Aorta (tissue), 5 donors: ENCODE measurements at regions not wholly inside any gene's neighbourhood (a gene's known extent, or its start where the extent isn't known, plus 50 kb on each side); places are given as distances from the start of the nearest gene placed in this dataset.
A peak's percentile ranks its signal among the peaks of the same experiment; 100 is the strongest.
"Not testable (repeated sequence)": the region's sequence is repeated elsewhere in the genome, so short reads cannot be mapped to it uniquely, and the experiment has no call there.

Experiments
- ATAC-seq: fragments of 200-7000 bp; cut with Tn5 transposase; one replicate; pipeline ENCODE4 v1.9.1; 2022; ENCODE audit warnings: moderate library complexity; ENCODE audit not compliant: low FRiP score
- DNase-seq, 2 donors: peaks; one replicate each; pipeline ENCODE4 v3.0.0-alpha.2; 2020
- H3K27ac ChIP-seq, 2 donors: one replicate each; pipeline ENCODE4 v1.5.1; 2013; ENCODE audit warnings: low read length in 2 of 2, mild to moderate bottlenecking in 2 of 2, moderate library complexity in 2 of 2, control low read depth in 1 of 2, inconsistent platforms in 1 of 2, low read depth in 1 of 2
- H3K27me3 ChIP-seq, 2 donors: one replicate each; pipeline ENCODE4 v1.6.1; 2013; ENCODE audit warnings: control low read depth in 1 of 2, low read length in 1 of 2, mild to moderate bottlenecking in 1 of 2, moderate library complexity in 1 of 2; ENCODE audit not compliant: insufficient read depth in 2 of 2, control insufficient read depth in 1 of 2
- H3K36me3 ChIP-seq, 2 donors: one replicate each; pipeline ENCODE4 v1.6.1; 2013; ENCODE audit warnings: control low read depth in 1 of 2, low read length in 1 of 2, mild to moderate bottlenecking in 1 of 2; ENCODE audit not compliant: insufficient read depth in 2 of 2, control insufficient read depth in 1 of 2
- H3K4me1 ChIP-seq, 2 donors: one replicate each; pipeline ENCODE4 v1.6.1; 2013; ENCODE audit warnings: low read length in 2 of 2, control low read depth in 1 of 2, mild to moderate bottlenecking in 1 of 2, moderate library complexity in 1 of 2; ENCODE audit not compliant: insufficient read depth in 2 of 2, control insufficient read depth in 1 of 2
- H3K4me3 ChIP-seq, 2 donors: one replicate each; pipeline ENCODE4 v1.5.1; 2013; ENCODE audit warnings: low read length in 2 of 2, control low read depth in 1 of 2, mild to moderate bottlenecking in 1 of 2
- H3K9me3 ChIP-seq: one replicate; pipeline ENCODE4 v1.6.1; 2013; ENCODE audit warnings: mild to moderate bottlenecking, low read length; ENCODE audit not compliant: control insufficient read depth
- WGBS, 2 donors: extraction: QIAGEN DNeasy Blood & Tissue Kit; methylation state at CpG; one replicate each; pipeline ENCODE4 v1.1.7; 2013; 5-methylcytosine and 5-hydroxymethylcytosine counted together
- intact Hi-C, 2 donors: fragments of 100-400 bp; cut with DNase I; formaldehyde crosslinking; loops; one replicate each; pipeline versions ENCODE4 v1.14.2 to v1.15.0; 2022
- donor health status: healthy with polysubstance abuse.
- donor health status: Bipolar disorder and iron deficiency.
- donor health status: DM: no; HTN: no; CAD: no.
- donor health status: DM: no; HTN: no; CAD: no.
- donor health status: DM: yes; HTN: yes; CAD: no.

DNA sequence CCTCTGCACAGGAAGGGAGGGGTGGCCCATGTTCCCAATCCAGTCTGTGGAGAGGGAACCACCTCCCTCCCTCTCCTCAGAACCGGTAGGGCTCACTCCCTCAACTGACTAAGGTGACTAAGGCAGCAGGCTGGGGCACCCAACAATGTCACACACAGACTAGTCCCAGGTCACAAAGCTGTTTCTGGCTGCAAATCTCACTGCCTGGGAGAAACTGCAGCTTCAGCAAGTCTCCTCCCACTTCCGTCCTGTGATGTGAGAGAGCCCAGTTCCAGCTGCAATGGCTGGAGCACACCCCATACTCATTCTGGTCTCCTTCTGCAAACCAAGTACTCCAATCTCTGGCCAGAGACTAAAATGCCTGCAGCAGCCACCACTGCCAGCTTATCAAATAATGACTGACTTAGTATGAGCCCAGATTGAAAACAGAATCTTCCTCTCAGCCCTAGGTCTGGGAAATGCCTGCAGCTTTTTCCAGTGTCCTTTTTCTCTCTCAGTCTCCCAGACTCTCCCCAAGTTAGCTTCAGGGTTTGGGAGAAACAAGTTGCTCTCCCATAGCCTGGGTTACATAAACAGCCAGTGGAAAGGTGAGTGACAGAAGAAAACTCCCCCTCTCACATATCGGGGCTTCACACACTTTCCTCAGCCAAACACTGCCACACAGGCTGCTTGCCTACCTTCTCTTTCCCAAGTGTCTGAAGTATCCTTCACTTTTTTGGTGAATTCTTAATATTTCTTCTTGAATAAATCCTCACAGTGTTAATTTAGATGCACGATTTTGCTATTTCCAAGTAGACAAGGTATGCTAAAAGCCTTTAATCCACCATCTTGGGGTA, 247.4 kb upstream of the RASA1 start:
- Histone ChIP-seq H3K4me3 (no peak overlapping the region), H3K27me3 (no peaks in the 10 kb centered on the region), H3K27ac (peak overlapping the region in 1 of 2 donors; percentile 51), H3K9me3 (no peaks in the 10 kb centered on the region), H3K36me3 (no peaks in the 10 kb centered on the region), H3K4me1 (peaks cover 0 to 2% of the 10 kb centered on the region in 2 donors)
- DNase-seq (peak; percentile 69 to 80), ATAC-seq (peak; percentile 78)
- intact Hi-C loops = no loop called here
- 14 to 15% methylated on average over 4 of the region's 4 CpGs for WGBS, 2 donors

DNA sequence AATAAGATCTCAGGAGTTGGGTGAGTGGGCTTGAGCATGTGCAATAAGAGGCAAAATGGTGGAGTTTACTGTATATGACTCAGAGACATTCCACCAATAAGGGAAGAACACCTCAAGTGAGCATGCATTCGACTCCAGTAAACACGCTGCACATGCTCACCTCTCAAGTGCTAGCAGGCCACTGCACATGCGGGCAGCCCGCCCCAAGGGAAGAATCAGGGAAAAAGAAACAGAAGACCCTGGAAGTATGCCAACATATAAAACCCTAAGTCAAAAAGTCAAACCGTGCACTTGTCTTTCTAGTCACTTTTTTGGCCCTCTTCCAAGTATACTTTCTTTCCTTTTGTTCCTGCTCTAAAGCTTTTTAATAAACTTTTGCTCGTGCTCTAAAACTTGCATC, 245.3 kb upstream of the RASA1 start:
- WGBS, 2 donors = 50 to 55% methylated on average over 6 of the region's 6 CpGs
- DNase-seq = no peak
- no peak overlapping the region for H3K4me3 ChIP-seq
- no peaks in the 10 kb centered on the region for H3K36me3 ChIP-seq
- no peaks in the 10 kb centered on the region for H3K9me3 ChIP-seq
- no peaks in the 10 kb centered on the region for H3K27me3 ChIP-seq
- ATAC-seq = no peak
- intact Hi-C loops = no loop called here
- peaks cover 0 to 2% of the 10 kb centered on the region in 2 donors for H3K4me1 ChIP-seq
- H3K27ac ChIP-seq = no peak overlapping the region

DNA sequence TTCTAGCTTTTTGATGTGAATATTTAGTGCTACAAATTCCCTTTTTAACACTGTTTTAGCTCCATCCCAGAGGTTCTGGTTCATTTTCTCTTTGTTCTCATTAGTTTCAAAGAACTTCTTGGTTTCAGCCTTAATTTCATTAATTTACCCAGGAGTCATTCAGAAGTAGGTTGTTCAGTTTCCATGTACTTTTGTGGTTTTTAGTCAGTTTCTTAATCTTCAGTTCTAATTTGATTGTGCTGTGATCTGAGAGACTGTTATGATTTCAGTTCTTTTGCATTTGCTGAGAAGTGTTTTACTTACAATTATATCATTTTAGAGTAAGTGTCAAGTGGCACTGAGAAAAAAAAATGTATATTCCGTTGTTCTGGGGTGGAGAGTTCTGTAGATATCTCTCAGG, 240.1 kb upstream of the RASA1 start:
- intact Hi-C loops = no loop called here
- no peaks in the 10 kb centered on the region for H3K4me1 ChIP-seq
- H3K36me3 ChIP-seq = no peaks in the 10 kb centered on the region
- WGBS, 2 donors = 69 to 78% methylated on average over 1 of the region's 1 CpG
- ATAC-seq (no peak), DNase-seq (no peak)
- H3K4me3 ChIP-seq = no peak overlapping the region
- H3K27me3 ChIP-seq = no peaks in the 10 kb centered on the region
- H3K27ac ChIP-seq = no peak overlapping the region
- peaks cover 3% of the 10 kb centered on the region for H3K9me3 ChIP-seq

GRCh38 chr5:87029951-87030350, 237.7 kb upstream of the RASA1 start:
- intact Hi-C loops = no loop called here
- WGBS, 2 donors = 84% methylated on average over 7 of the region's 7 CpGs
- H3K4me3 ChIP-seq = no peak overlapping the region

GRCh38 chr5:87030699-87031098, 237.0 kb upstream of the RASA1 start:
- no peak for DNase-seq
- intact Hi-C loops = no loop called here
- WGBS, 2 donors = 54 to 73% methylated on average over 7 of the region's 7 CpGs
- H3K4me1 ChIP-seq = no peaks in the 10 kb centered on the region
- peaks cover 3% of the 10 kb centered on the region for H3K9me3 ChIP-seq
- H3K27me3 ChIP-seq = no peaks in the 10 kb centered on the region
- H3K4me3 ChIP-seq = no peak overlapping the region
- no peak overlapping the region for H3K27ac ChIP-seq
- no peaks in the 10 kb centered on the region for H3K36me3 ChIP-seq
- no peak for ATAC-seq

More at GRCh38 chr5:87029951-87030350, 237.7 kb upstream of the RASA1 start:
- no peaks in the 10 kb centered on the region for H3K4me1 ChIP-seq
- H3K36me3 ChIP-seq = no peaks in the 10 kb centered on the region
- peaks cover 3% of the 10 kb centered on the region for H3K9me3 ChIP-seq
- H3K27me3 ChIP-seq = no peaks in the 10 kb centered on the region
- DNase-seq (no peak), ATAC-seq (no peak)
- no peak overlapping the region for H3K27ac ChIP-seq

DNA sequence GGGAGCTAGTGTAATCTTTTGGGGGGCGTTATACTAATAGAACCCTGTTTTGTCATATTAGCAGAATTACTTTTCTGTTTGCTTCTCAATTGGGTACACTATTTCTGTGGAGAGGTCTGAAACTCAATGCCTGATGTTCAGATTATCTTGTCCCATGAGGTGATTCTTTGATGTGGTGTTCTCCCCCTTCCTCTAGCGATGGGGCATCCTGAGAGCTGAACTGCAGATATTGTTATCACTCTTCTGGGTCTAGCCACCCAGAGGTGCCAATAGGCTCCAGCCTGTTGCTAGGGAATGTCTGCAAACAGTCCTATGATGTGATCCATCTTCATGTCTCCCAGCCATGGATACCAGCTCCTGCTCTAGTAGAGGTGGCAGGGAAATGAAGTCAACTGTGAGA, 233.1 kb upstream of the RASA1 start:
- Histone ChIP-seq H3K27me3 (no peaks in the 10 kb centered on the region), H3K9me3 (peaks cover 3% of the 10 kb centered on the region), H3K4me1 (no peaks in the 10 kb centered on the region), H3K4me3 (no peak overlapping the region), H3K36me3 (no peaks in the 10 kb centered on the region), H3K27ac (no peak overlapping the region)
- intact Hi-C loops = no loop called here
- ATAC-seq (no peak), DNase-seq (no peak)
- 72 to 86% methylated on average over 2 of the region's 2 CpGs for WGBS, 2 donors

GRCh38 chr5:87042554-87042953, 225.1 kb upstream of the RASA1 start:
- 76 to 84% methylated on average over 7 of the region's 7 CpGs for WGBS, 2 donors
- no peaks in the 10 kb centered on the region for H3K9me3 ChIP-seq
- no peaks in the 10 kb centered on the region for H3K27me3 ChIP-seq
- no peak overlapping the region for H3K4me3 ChIP-seq
- peaks cover 0 to 1% of the 10 kb centered on the region in 2 donors for H3K4me1 ChIP-seq
- H3K27ac ChIP-seq = no peak overlapping the region
- intact Hi-C loops = no loop called here
- H3K36me3 ChIP-seq = no peaks in the 10 kb centered on the region
- ATAC-seq = no peak
- DNase-seq = no peak

GRCh38 chr5:87048156-87048555, 219.5 kb upstream of the RASA1 start:
- 79 to 91% methylated on average over 1 of the region's 1 CpG for WGBS, 2 donors
- intact Hi-C loops = no loop called here

DNA sequence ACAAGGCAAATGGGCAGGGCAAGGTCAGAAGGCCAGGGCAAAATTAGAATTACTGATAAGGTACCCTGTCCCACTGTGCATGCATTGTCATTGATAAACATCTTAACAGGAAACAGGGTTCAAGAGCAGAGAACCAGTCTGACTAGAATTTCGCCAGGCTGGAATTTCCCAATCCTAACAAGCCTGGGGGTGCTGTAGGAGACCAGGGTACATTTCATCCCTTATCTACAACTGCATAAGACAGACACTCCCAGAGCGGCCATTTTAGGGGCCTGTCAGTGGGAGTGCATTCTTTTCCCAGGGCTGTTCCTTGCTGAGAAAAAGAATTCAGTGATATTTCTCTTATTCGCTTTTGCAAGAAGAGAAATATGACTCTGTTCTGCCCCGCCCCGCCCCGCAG, 218.7 kb upstream of the RASA1 start:
- ATAC-seq, intact Hi-C loops, H3K36me3 ChIP-seq, H3K27ac ChIP-seq, H3K4me1 ChIP-seq, H3K27me3 ChIP-seq, H3K9me3 ChIP-seq, H3K4me3 ChIP-seq, DNase-seq: not testable (repeated sequence)
- WGBS, 2 donors = 79 to 83% methylated on average over 6 of the region's 6 CpGs

More at GRCh38 chr5:87048156-87048555, 219.5 kb upstream of the RASA1 start:
- ATAC-seq (no peak), DNase-seq (no peak)
- Histone ChIP-seq H3K27me3 (no peaks in the 10 kb centered on the region), H3K36me3 (no peaks in the 10 kb centered on the region), H3K4me3 (no peak overlapping the region), H3K9me3 (peaks cover 3% of the 10 kb centered on the region), H3K4me1 (peaks cover 0 to 1% of the 10 kb centered on the region in 2 donors), H3K27ac (no peak overlapping the region)
